ENCODE measurements at regions not wholly inside any gene's neighbourhood (a gene's known extent, or its start where the extent isn't known, plus 50 kb on each side); places are given as distances from the start of the nearest gene placed in this dataset.

- TF ChIP-seq ARNT (IDR thresholded peaks at IDR 0.05) (no peak), TARDBP (IDR thresholded peaks at IDR 0.05) (no peak), FOXM1 (IDR thresholded peaks at IDR 0.05; ENCODE audit: borderline replicate concordance) (no peak), SP1 (IDR thresholded peaks at IDR 0.05) (no peak), NFRKB (IDR thresholded peaks at IDR 0.05) (no peak), HDGF (IDR thresholded peaks at IDR 0.05; ENCODE audit: borderline replicate concordance) (no peak), FOXK2 (IDR thresholded peaks at IDR 0.05) (no peak), SUZ12 (IDR thresholded peaks at IDR 0.05) (no peak), ELF4 (IDR thresholded peaks at IDR 0.05) (no peak), BHLHE40 (IDR thresholded peaks at IDR 0.05; ENCODE audit: borderline replicate concordance) (no peak)
These were observed 72.4 kb upstream of the CCDC150 start for GRCh38 chr2:196566961-196567666.

All from HEK293T (cell line).